Liver (tissue), 8 donors: ENCODE measurements at regions not wholly inside any gene's neighbourhood (a gene's known extent, or its start where the extent isn't known, plus 50 kb on each side); places are given as distances from the start of the nearest gene placed in this dataset.

Experiments used
- DNase-seq: peaks from one replicate; pipeline ENCODE4 v3.0.0-alpha.2; 2017; ENCODE audit warnings: low spot score
- H3K27ac ChIP-seq, 2 donors: one replicate each; pipeline ENCODE4 v1.7.0; 2013; ENCODE audit warnings: inconsistent platforms in 2 of 2, low read length in 2 of 2, control low read depth in 1 of 2, low read depth in 1 of 2, mild to moderate bottlenecking in 1 of 2
- H3K27me3 ChIP-seq, 4 donors: one replicate each; pipeline versions ENCODE4 v1.6.1 to v1.7.0; 2013; ENCODE audit warnings: low read length in 3 of 4, inconsistent platforms in 1 of 4, mild to moderate bottlenecking in 1 of 4, moderate library complexity in 1 of 4; ENCODE audit not compliant: control insufficient read depth in 4 of 4, insufficient read depth in 4 of 4
- H3K36me3 ChIP-seq, 4 donors: one replicate each; pipeline versions ENCODE4 v1.6.1 to v1.7.0; 2013; ENCODE audit warnings: low read length in 3 of 4, mild to moderate bottlenecking in 3 of 4, low read depth in 1 of 4, moderate library complexity in 1 of 4; ENCODE audit not compliant: control insufficient read depth in 4 of 4, insufficient read depth in 3 of 4
- H3K4me1 ChIP-seq, 4 donors: one replicate each; pipeline versions ENCODE4 v1.6.1 to v1.7.0; 2013; ENCODE audit warnings: low read length in 3 of 4, mild to moderate bottlenecking in 3 of 4, moderate library complexity in 1 of 4; ENCODE audit not compliant: control insufficient read depth in 4 of 4, insufficient read depth in 4 of 4
- H3K4me3 ChIP-seq, 3 donors: one replicate each; pipeline versions ENCODE4 v1.6.1 to v1.7.0; 2013; ENCODE audit warnings: low read length in 3 of 3, control low read depth in 1 of 3, low read depth in 1 of 3, mild to moderate bottlenecking in 1 of 3
- H3K9ac ChIP-seq, 2 donors: one replicate each; pipeline ENCODE4 v1.7.0; 2013; ENCODE audit warnings: low read length in 2 of 2, mild to moderate bottlenecking in 2 of 2, moderate library complexity in 2 of 2, control low read depth in 1 of 2, low read depth in 1 of 2
- H3K9me3 ChIP-seq, 4 donors: one replicate each; pipeline versions ENCODE4 v1.6.1 to v1.7.0; 2013; ENCODE audit warnings: low read length in 3 of 4; ENCODE audit not compliant: control insufficient read depth in 4 of 4
- EGR1 ChIP-seq, 2 donors: IDR thresholded peaks; 2 replicates each; pipeline ENCODE4 v1.6.1; 2016 to 2018; ENCODE audit warnings: antibody characterized with exemption in 2 of 2, low read depth in 2 of 2
- FOXA1 ChIP-seq: IDR thresholded peaks from 2 replicates; pipeline ENCODE4 v1.6.1; 2016; ENCODE audit warnings: antibody characterized with exemption
- HNF4A ChIP-seq, 2 donors: conservative IDR thresholded peaks; 2 replicates each; pipeline ENCODE4 v1.6.1; 2016; ENCODE audit warnings: antibody characterized with exemption in 2 of 2, mild to moderate bottlenecking in 2 of 2
- HNF4G ChIP-seq: IDR thresholded peaks from 2 replicates; pipeline ENCODE4 v1.6.1; 2016; ENCODE audit warnings: antibody characterized with exemption
- JUND ChIP-seq, 2 donors: IDR thresholded peaks; 2 replicates each; pipeline ENCODE4 v1.6.1; 2016; ENCODE audit warnings: antibody characterized with exemption in 2 of 2
- MAX ChIP-seq: IDR thresholded peaks from 2 replicates; pipeline ENCODE4 v1.6.1; 2016; ENCODE audit warnings: antibody characterized with exemption
- NR2F2 ChIP-seq: IDR thresholded peaks from 2 replicates; pipeline ENCODE4 v1.6.1; 2016; ENCODE audit warnings: antibody characterized with exemption
- RAD21 ChIP-seq, 2 donors: IDR thresholded peaks; 2 replicates each; pipeline ENCODE4 v1.6.1; 2016; ENCODE audit warnings: antibody characterized with exemption in 2 of 2, mild to moderate bottlenecking in 2 of 2
- SP1 ChIP-seq: IDR thresholded peaks from 2 replicates; pipeline ENCODE4 v1.6.1; 2018; ENCODE audit warnings: antibody characterized with exemption, mild to moderate bottlenecking
- TAF1 ChIP-seq: conservative IDR thresholded peaks from 2 replicates; pipeline ENCODE4 v1.6.1; 2016; ENCODE audit warnings: antibody characterized with exemption, mild to moderate bottlenecking
- YY1 ChIP-seq: IDR thresholded peaks from 2 replicates; pipeline ENCODE4 v1.6.1; 2016; ENCODE audit warnings: antibody characterized with exemption, mild to moderate bottlenecking
- WGBS: extraction: QIAGEN DNeasy Blood & Tissue Kit; methylation state at CpG from one replicate; pipeline ENCODE4 v1.1.7; 2013; 5-methylcytosine and 5-hydroxymethylcytosine counted together
- TF ChIP-seq, protein P1 (sequence below): IDR thresholded peaks from 2 replicates; pipeline ENCODE4 v1.6.1; 2016; ENCODE audit warnings: antibody characterized with exemption
- TF ChIP-seq, protein P2 (sequence below): fragments of 150-350 bp; IDR thresholded peaks from 2 replicates; pipeline ENCODE4 v1.5.1; 2017; ENCODE audit warnings: improper control_type of control experiment, low read depth, low read length; ENCODE audit not compliant: missing input control
- TF ChIP-seq, protein P3 (sequence below): IDR thresholded peaks from 2 replicates; pipeline ENCODE4 v1.6.1; 2016; ENCODE audit warnings: antibody characterized with exemption, mild to moderate bottlenecking
- donor health status: healthy.
- donor health status: healthy.
- donor health status: healthy.
- donor health status: healthy.
- donor health status: healthy.

- TF ChIP-seq MAX (no peak), TAF1 (no peak), HNF4G (no peak), HNF4A (conservative IDR thresholded peaks at IDR 0.05) (no peak), JUND (IDR thresholded peaks at IDR 0.05) (no peak)
- TF ChIP-seq, protein P1, sequence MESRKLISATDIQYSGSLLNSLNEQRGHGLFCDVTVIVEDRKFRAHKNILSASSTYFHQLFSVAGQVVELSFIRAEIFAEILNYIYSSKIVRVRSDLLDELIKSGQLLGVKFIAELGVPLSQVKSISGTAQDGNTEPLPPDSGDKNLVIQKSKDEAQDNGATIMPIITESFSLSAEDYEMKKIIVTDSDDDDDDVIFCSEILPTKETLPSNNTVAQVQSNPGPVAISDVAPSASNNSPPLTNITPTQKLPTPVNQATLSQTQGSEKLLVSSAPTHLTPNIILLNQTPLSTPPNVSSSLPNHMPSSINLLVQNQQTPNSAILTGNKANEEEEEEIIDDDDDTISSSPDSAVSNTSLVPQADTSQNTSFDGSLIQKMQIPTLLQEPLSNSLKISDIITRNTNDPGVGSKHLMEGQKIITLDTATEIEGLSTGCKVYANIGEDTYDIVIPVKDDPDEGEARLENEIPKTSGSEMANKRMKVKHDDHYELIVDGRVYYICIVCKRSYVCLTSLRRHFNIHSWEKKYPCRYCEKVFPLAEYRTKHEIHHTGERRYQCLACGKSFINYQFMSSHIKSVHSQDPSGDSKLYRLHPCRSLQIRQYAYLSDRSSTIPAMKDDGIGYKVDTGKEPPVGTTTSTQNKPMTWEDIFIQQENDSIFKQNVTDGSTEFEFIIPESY: no peak
Measured at GRCh38 chr14:58942516-58942915, 246.0 kb upstream of the DAAM1 start (continued).

- no peaks in the 10 kb centered on the region for H3K36me3 ChIP-seq
- no peak overlapping the region for H3K4me3 ChIP-seq
- DNase-seq: no peak
- TF ChIP-seq NR2F2 (no peak), JUND (IDR thresholded peaks at IDR 0.05) (no peak), TAF1 (no peak), SP1 (no peak), RAD21 (IDR thresholded peaks at IDR 0.05) (no peak), YY1 (no peak), FOXA1 (no peak), EGR1 (IDR thresholded peaks at IDR 0.05; ENCODE audit: low read depth in 2 of 2) (no peak), HNF4A (conservative IDR thresholded peaks at IDR 0.05) (no peak)
- TF ChIP-seq, protein P2, sequence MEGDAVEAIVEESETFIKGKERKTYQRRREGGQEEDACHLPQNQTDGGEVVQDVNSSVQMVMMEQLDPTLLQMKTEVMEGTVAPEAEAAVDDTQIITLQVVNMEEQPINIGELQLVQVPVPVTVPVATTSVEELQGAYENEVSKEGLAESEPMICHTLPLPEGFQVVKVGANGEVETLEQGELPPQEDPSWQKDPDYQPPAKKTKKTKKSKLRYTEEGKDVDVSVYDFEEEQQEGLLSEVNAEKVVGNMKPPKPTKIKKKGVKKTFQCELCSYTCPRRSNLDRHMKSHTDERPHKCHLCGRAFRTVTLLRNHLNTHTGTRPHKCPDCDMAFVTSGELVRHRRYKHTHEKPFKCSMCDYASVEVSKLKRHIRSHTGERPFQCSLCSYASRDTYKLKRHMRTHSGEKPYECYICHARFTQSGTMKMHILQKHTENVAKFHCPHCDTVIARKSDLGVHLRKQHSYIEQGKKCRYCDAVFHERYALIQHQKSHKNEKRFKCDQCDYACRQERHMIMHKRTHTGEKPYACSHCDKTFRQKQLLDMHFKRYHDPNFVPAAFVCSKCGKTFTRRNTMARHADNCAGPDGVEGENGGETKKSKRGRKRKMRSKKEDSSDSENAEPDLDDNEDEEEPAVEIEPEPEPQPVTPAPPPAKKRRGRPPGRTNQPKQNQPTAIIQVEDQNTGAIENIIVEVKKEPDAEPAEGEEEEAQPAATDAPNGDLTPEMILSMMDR: no peak
- TF ChIP-seq, protein P1: no peak
- TF ChIP-seq, protein P3, sequence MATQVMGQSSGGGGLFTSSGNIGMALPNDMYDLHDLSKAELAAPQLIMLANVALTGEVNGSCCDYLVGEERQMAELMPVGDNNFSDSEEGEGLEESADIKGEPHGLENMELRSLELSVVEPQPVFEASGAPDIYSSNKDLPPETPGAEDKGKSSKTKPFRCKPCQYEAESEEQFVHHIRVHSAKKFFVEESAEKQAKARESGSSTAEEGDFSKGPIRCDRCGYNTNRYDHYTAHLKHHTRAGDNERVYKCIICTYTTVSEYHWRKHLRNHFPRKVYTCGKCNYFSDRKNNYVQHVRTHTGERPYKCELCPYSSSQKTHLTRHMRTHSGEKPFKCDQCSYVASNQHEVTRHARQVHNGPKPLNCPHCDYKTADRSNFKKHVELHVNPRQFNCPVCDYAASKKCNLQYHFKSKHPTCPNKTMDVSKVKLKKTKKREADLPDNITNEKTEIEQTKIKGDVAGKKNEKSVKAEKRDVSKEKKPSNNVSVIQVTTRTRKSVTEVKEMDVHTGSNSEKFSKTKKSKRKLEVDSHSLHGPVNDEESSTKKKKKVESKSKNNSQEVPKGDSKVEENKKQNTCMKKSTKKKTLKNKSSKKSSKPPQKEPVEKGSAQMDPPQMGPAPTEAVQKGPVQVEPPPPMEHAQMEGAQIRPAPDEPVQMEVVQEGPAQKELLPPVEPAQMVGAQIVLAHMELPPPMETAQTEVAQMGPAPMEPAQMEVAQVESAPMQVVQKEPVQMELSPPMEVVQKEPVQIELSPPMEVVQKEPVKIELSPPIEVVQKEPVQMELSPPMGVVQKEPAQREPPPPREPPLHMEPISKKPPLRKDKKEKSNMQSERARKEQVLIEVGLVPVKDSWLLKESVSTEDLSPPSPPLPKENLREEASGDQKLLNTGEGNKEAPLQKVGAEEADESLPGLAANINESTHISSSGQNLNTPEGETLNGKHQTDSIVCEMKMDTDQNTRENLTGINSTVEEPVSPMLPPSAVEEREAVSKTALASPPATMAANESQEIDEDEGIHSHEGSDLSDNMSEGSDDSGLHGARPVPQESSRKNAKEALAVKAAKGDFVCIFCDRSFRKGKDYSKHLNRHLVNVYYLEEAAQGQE: no peak
- no peak overlapping the region for H3K27ac ChIP-seq
- no peaks in the 10 kb centered on the region for H3K4me1 ChIP-seq
- H3K9me3 ChIP-seq: no peaks in the 10 kb centered on the region
- H3K9ac ChIP-seq: no peak overlapping the region
- H3K27me3 ChIP-seq: no peaks in the 10 kb centered on the region
- WGBS: 79% methylated on average over 6 of the region's 6 CpGs
Measured at GRCh38 chr14:58944343-58944967, 244.0 kb upstream of the DAAM1 start.
